Right atrium auricular region (tissue), 2 donors: ENCODE measurements at regions not wholly inside any gene's neighbourhood (a gene's known extent, or its start where the extent isn't known, plus 50 kb on each side); places are given as distances from the start of the nearest gene placed in this dataset.
"Not testable (repeated sequence)": the region's sequence is repeated elsewhere in the genome, so short reads cannot be mapped to it uniquely, and the experiment has no call there.

ENCODE experiments used
- DNase-seq: peaks from one replicate; pipeline ENCODE4 v3.0.0-alpha.2; 2019; ENCODE audit warnings: low spot score
- H3K27ac ChIP-seq, 2 donors: fragments of 200-600 bp; sonication (generic); 1 replicate in 1 of 2; 2 replicates in 1 of 2; pipeline ENCODE4 v1.5.1; 2016 to 2019
- H3K27me3 ChIP-seq, 2 donors: fragments of 200-600 bp; sonication (generic); one replicate each; pipeline versions ENCODE4 v1.5.1 to v1.6.0; 2017 to 2019
- H3K36me3 ChIP-seq: fragments of 200-600 bp; sonication (generic); one replicate; pipeline ENCODE4 v1.5.1; 2016
- H3K4me1 ChIP-seq, 2 donors: fragments of 200-600 bp; sonication (generic); one replicate each; pipeline versions ENCODE4 v1.5.1 to v1.6.0; 2017 to 2019
- H3K4me3 ChIP-seq, 2 donors: fragments of 200-600 bp; sonication (generic); 1 replicate in 1 of 2; 2 replicates in 1 of 2; pipeline ENCODE4 v1.5.1; 2017 to 2019; ENCODE audit warnings: mild to moderate bottlenecking in 1 of 2, moderate library complexity in 1 of 2
- H3K9me3 ChIP-seq, 2 donors: fragments of 200-600 bp; sonication (generic); one replicate each; pipeline ENCODE4 v1.5.1; 2019
- CTCF ChIP-seq, 2 donors: fragments of 200-600 bp; sonication (generic); IDR thresholded peaks; one replicate each; pipeline ENCODE4 v1.5.1; 2019; ENCODE audit warnings: antibody characterized with exemption in 2 of 2

DNA sequence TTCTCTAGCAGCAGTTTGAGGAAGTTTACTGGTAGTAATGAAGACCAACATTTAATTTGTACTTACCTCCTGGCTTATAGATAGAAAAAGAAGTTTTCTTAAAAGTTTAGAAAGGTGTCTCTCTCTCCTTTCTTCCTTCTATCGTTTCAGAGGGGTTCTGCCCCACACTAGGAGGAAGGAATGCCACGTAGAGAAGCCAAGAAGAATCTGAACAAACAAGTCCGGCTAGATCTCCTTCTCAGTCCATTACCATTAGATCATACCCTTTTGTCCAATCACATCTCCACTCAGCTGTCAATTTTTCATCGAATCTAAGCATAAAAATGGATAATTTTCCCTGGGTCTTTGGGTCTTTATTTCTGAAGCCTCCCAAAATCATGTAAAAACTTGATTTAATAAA, 1048.1 kb downstream of the SI start:
- no peaks in the 10 kb centered on the region for H3K9me3 ChIP-seq
- no peaks in the 10 kb centered on the region for H3K36me3 ChIP-seq
- no peaks in the 10 kb centered on the region for H3K4me1 ChIP-seq
- no peak overlapping the region for H3K4me3 ChIP-seq
- DNase-seq: no peak
- H3K27ac ChIP-seq: no peak overlapping the region
- no peaks in the 10 kb centered on the region for H3K27me3 ChIP-seq
- TF ChIP-seq CTCF (IDR thresholded peaks at IDR 0.05): no peak

DNA sequence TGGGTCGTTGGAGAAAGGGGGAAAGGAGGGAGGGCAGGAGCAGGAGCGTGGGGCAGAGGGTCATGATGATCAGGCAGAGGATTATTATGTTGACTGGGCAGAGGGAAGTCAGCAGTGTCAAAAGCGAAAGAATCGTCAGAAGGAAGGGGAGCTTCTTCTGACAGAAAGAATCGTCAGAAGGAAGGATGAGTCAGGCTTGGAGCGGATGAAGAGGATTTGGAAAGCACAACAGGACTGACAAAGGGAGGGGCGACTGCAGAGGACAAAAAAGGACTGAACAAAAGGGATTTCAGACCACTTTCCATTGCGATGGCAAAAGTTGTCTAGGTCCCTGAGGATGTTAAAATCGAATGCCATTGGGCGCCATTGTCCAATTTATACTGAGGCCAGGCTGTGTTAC, 1053.5 kb downstream of the SI start:
- H3K4me1 ChIP-seq: no peaks in the 10 kb centered on the region
- no peak overlapping the region for H3K4me3 ChIP-seq
- no peaks in the 10 kb centered on the region for H3K27me3 ChIP-seq
- H3K36me3 ChIP-seq: no peaks in the 10 kb centered on the region
- TF ChIP-seq CTCF (IDR thresholded peaks at IDR 0.05): no peak
- no peak overlapping the region for H3K27ac ChIP-seq
- DNase-seq: no peak
- no peaks in the 10 kb centered on the region for H3K9me3 ChIP-seq

- no peak for TF ChIP-seq CTCF (IDR thresholded peaks at IDR 0.05)
- H3K9me3 ChIP-seq: no peaks in the 10 kb centered on the region
- no peak for DNase-seq
- H3K27me3 ChIP-seq: no peaks in the 10 kb centered on the region
- H3K4me1 ChIP-seq: no peaks in the 10 kb centered on the region
- no peak overlapping the region for H3K4me3 ChIP-seq
- H3K36me3 ChIP-seq: no peaks in the 10 kb centered on the region
- H3K27ac ChIP-seq: no peak overlapping the region
These were observed 1054.8 kb downstream of the SI start for GRCh38 chr3:164023480-164023879.

DNA sequence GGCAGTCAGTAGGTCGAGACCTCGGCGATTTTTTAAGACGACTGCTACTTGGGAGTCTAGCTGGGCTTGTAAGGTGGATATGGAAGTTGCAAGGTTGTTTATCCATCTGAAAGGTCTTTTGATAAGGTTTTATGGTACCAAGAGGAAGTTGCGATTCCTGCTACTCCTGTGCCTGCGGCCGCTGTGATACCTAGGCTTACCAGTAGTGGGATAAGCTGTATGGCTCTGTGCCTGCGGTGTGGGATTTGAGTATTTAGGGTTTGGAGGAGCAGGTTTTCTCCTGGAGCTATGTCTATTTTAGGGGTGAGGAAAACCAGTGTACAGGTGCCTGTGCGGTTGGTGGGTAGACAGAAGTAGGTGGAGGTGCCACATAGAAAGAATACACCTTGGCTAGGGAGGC, 1059.8 kb downstream of the SI start:
- peaks cover 0 to 2% of the 10 kb centered on the region in 2 donors for H3K4me1 ChIP-seq
- no peak overlapping the region for H3K4me3 ChIP-seq
- H3K36me3 ChIP-seq: no peaks in the 10 kb centered on the region
- TF ChIP-seq CTCF (IDR thresholded peaks at IDR 0.05): no peak
- no peak for DNase-seq
- H3K9me3 ChIP-seq: no peaks in the 10 kb centered on the region
- H3K27me3 ChIP-seq: no peaks in the 10 kb centered on the region
- no peak overlapping the region for H3K27ac ChIP-seq

GRCh38 chr3:164007765-164008164, 1070.5 kb downstream of the SI start:
- TF ChIP-seq CTCF (IDR thresholded peaks at IDR 0.05): no peak
- no peak overlapping the region for H3K4me3 ChIP-seq
- H3K4me1 ChIP-seq: no peaks in the 10 kb centered on the region
- H3K27me3 ChIP-seq: no peaks in the 10 kb centered on the region
- DNase-seq: no peak
- no peaks in the 10 kb centered on the region for H3K36me3 ChIP-seq
- no peaks in the 10 kb centered on the region for H3K9me3 ChIP-seq
- H3K27ac ChIP-seq: no peak overlapping the region

- H3K27me3 ChIP-seq: no peaks in the 10 kb centered on the region
- DNase-seq: no peak
- TF ChIP-seq CTCF (IDR thresholded peaks at IDR 0.05): no peak
- H3K36me3 ChIP-seq: no peaks in the 10 kb centered on the region
- no peak overlapping the region for H3K27ac ChIP-seq
- H3K9me3 ChIP-seq: no peaks in the 10 kb centered on the region
- no peaks in the 10 kb centered on the region for H3K4me1 ChIP-seq
- H3K4me3 ChIP-seq: no peak overlapping the region
These were observed 1074.1 kb downstream of the SI start for GRCh38 chr3:164004205-164004604.

DNA sequence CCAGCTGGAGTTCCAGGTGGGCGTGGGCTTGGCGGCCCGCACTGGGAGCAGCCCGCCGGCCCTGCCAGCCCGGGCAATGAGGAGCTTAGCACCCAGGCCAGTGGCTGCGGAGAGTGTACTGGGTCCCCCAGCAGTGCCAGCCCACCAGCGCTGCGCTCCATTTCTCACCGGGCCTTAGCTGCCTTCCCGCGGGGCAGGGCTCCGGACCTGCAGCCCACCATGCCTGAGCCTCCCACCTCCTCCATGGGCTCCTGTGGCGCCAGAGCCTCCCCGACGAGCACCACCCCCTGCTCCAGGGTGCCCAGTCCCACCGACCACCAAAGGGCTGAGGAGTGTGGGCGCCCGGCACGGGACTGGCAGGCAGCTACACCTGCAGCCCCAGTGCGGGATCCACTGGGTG, 1075.3 kb downstream of the SI start:
- not testable (repeated sequence) for H3K36me3 ChIP-seq, H3K27me3 ChIP-seq, DNase-seq, H3K9me3 ChIP-seq, H3K27ac ChIP-seq, H3K4me3 ChIP-seq, H3K4me1 ChIP-seq
